HG03159 (cell line): ENCODE measurements at regions not wholly inside any gene's neighbourhood (a gene's known extent, or its start where the extent isn't known, plus 50 kb on each side); places are given as distances from the start of the nearest gene placed in this dataset.

Source experiments
- ATAC-seq: cut with Tn5 transposase; IDR thresholded peaks from one replicate; pipeline ENCODE4 v1.9.1; 2021; ENCODE audit warnings: mild to moderate bottlenecking, moderate library complexity; ENCODE audit not compliant: unreplicated experiment

DNA sequence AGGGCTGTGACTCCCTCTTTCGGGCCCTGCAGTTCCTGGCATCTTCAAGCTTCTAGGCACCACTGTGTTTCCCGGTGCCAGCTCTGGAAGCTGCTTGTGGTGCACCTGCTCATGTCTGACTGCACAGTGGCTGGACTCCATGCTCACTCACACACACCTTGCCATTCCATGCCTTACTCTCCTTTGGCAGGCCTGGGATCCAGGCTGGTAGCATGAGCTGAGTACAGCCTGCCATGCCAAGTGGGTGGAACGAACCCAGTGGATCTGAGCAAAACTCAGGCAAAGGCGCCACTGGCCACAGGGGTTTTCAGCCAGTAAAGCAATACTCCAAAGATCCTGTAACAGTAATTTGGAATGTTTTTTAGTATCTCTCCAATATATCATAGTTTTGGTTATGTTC lies 902.7 kb upstream of the USP15 start:
- no peak for ATAC-seq

- ATAC-seq, result no peak
Measured at GRCh38 chr12:61362037-61362436, 898.2 kb upstream of the USP15 start.

- no peak for ATAC-seq
Measured at GRCh38 chr12:61365001-61365400, 895.2 kb upstream of the USP15 start.

- ATAC-seq, result no peak
Measured at GRCh38 chr12:61367281-61367785, 892.9 kb upstream of the USP15 start.

- ATAC-seq, result no peak
Measured at GRCh38 chr12:61369241-61369910, 890.8 kb upstream of the USP15 start.

DNA sequence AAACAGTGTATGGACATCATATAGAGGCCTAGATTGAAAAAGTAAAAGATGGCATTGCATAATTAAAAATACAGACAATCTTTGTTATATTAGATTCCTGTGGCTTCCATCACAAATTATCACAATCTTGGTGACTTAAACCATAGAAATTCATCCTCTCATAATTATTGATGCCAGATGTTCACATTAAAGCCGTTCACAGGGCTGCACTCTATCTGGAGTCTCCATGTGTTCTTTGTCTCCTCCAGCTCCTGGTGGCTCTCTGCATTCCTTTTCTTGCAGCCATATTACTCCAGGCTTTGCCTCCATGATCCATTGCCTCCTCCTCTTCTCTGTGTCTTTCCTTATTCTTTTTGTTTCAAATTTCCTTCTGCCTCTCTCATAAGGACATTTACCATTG lies 875.7 kb upstream of the USP15 start:
- ATAC-seq, result no peak

DNA sequence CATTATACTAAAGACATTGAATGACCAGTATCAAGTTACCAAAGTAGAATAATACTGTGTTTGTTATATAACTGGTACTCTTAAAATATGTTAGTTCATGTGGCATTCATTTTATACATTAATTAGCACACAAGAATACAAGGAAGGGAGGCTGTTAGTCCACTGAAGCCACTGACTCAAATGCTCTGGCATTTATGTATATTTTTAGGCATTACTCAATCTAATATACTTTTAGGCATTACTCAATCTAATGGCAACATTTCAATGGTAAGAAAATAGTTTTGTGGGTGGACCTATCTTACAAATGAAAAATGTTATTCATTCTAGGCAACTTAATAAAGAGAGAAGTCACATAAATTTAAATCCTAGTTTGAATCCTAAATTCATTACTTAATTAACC lies 874.4 kb upstream of the USP15 start:
- ATAC-seq, result no peak

- ATAC-seq, result no peak
Measured at GRCh38 chr12:61397668-61398067, 862.5 kb upstream of the USP15 start.

- no peak for ATAC-seq
Measured at GRCh38 chr12:61412201-61412600, 848.0 kb upstream of the USP15 start.

GRCh38 chr12:61414470-61414869 lies 845.7 kb upstream of the USP15 start:
- no peak for ATAC-seq

DNA sequence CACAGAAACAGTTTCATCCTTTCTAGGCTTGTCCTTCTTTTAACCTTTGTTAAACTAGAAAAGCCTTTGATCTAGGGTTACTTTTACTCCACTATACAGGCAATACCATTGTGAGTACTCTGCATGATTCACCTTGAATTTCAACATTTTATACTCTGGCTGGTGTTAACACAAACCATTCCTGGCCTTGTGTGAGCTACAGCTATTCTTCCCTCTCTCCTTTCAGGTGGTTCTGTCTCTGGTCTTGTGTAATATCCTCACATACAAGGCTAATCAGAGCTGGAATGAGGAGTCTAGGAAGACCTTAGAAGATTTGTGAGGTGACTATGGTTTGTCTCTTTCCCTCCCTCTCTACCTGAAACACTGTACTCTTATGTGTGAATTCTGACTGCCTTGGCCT lies 837.4 kb upstream of the USP15 start:
- ATAC-seq, result no peak

- no peak for ATAC-seq
Measured at GRCh38 chr12:61452076-61452475, 808.1 kb upstream of the USP15 start.

GRCh38 chr12:61487728-61488127 lies 772.5 kb upstream of the USP15 start:
- no peak for ATAC-seq

DNA sequence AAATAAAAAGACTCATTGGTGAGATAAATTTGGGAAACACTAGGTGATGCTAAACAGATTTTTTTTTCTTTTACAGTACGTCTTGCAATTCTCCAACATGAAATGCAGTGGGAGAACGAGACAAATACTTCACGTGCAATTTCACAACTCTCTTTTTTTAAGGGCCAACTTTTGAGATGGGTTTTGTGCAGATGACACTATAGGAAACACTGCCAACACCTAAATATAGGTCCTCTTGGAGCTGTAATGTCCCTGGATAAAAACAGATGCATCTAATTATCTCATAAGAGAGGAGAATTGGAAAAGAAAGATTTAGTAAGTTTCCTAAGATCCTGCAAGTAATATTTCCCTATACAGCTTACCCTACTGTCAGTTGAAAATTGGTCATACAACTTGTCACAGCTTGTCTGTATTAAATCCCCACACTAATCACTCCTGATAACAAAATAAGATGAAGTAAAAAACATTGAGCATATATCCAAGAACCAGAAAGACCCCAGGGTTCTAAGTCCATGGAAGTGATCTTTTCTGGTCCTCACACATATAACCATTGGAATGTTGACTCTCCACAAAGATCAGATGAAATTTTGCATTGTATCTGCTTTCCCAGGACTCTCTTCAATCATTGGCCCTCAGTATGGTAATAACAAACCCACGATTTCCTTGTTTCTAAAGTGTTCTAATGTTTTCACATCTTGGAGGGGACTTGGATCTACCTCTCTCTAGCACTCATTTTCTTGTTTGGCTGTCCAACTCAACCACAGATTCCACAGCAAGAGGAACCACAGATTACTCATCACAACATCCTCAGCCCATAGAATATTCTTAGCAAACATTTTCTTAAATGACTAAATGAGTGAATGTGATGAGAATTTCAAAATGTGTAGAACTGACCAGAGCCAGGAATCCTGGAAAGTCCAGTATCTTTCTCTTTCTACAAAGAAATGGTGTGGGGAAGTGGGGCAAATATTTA lies 769.4 kb upstream of the USP15 start:
- no peak for ATAC-seq

GRCh38 chr12:61502179-61502578 lies 758.0 kb upstream of the USP15 start:
- ATAC-seq, result no peak

- ATAC-seq, result no peak
Measured at GRCh38 chr12:61504396-61505080, 755.7 kb upstream of the USP15 start.

- no peak for ATAC-seq
Measured at GRCh38 chr12:61513499-61513898, 746.7 kb upstream of the USP15 start.

DNA sequence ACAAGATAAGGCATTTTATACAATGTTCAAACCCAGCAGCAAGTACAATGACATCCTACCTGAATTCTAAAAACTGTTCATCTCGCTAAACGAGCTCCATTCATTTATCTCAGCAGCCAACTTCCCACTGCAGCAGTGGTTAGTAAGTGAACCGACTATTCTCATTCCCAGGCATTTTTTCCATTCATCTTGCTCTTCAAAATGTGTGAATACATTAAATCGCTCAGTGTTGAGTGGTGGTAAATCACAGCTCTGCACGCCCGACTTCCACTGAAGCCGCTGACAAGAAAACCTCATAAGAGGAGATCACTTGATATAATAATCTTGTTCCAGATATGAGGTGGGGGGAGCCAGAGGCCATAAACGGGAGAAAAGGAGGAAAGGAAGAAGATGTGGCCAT lies 746.2 kb upstream of the USP15 start:
- ATAC-seq, result no peak

- no peak for ATAC-seq
Measured at GRCh38 chr12:61521258-61521657, 738.9 kb upstream of the USP15 start.

DNA sequence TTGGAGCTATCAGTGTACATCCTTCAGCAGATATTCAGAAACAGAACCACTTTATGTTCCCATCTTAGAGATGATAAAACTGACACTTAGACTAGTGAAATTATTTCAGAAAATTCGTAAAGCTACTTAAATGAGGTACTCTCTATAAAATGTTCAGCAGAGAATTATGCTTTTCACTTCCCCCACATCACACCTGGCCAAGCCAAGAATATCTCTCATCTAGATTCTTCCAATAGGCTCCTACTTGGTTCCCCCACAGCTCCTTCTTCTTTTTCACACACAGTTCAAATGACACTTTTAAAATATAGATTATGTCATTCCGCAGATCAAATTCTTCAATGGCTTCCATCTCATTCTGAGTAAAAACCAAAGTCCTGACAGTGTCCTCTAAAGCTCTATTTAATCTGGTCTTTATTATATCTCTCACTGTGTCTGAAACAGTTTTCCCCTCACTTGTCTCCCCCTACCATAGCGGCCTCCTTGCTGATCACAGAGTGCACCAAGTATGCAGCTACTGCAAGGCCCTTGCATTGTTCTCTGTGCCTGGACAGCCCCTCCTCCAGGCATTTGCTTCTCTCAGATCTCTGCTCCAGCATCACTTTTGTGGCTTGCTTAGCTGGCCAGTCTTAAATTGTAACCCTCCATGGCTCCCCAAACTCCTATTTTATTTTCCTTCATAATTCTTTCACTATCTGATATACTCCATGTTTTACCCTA lies 736.8 kb upstream of the USP15 start:
- ATAC-seq, result no peak

GRCh38 chr12:61524851-61525250 lies 735.4 kb upstream of the USP15 start:
- no peak for ATAC-seq
